Testis (tissue), 2 donors: ENCODE measurements at regions not wholly inside any gene's neighbourhood (a gene's known extent, or its start where the extent isn't known, plus 50 kb on each side); places are given as distances from the start of the nearest gene placed in this dataset.

Source experiments
- POLR2A ChIP-seq: fragments of 450-650 bp; IDR thresholded peaks from one replicate; pipeline ENCODE4 v1.6.1; 2017; ENCODE audit warnings: antibody characterized with exemption, mild to moderate bottlenecking, moderate library complexity
- TF ChIP-seq, protein P1 (sequence below), 3 experiments: fragments of 450-650 bp in 2 of 3; fragments of 200-600 bp in 1 of 3; sonication (generic) in 1 of 3; IDR thresholded peaks; one replicate each; pipeline ENCODE4 v1.5.1; 2016 to 2019; ENCODE audit warnings: antibody characterized with exemption in 3 of 3, mild to moderate bottlenecking in 2 of 3, moderate library complexity in 1 of 3

DNA sequence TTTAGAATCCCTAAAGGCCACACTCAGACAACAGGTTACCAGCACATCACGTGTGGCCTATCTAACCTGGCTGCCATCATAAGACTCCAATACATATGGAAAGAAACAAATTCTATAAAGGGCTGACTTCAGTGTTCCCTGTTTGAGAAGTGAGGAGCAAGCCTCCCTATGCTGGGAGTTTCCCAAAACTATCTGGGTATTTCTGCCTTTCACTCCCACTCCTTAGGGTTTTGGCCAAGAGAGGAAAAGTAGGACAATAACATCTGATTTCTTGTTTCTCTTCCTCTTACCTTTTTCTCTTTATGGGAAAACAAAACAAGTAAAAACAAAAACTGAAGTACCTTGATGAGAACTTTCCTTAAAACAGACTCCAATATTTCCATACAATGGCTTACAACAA is 121.5 kb upstream of the COL8A1 start:
- TF ChIP-seq, protein P1, sequence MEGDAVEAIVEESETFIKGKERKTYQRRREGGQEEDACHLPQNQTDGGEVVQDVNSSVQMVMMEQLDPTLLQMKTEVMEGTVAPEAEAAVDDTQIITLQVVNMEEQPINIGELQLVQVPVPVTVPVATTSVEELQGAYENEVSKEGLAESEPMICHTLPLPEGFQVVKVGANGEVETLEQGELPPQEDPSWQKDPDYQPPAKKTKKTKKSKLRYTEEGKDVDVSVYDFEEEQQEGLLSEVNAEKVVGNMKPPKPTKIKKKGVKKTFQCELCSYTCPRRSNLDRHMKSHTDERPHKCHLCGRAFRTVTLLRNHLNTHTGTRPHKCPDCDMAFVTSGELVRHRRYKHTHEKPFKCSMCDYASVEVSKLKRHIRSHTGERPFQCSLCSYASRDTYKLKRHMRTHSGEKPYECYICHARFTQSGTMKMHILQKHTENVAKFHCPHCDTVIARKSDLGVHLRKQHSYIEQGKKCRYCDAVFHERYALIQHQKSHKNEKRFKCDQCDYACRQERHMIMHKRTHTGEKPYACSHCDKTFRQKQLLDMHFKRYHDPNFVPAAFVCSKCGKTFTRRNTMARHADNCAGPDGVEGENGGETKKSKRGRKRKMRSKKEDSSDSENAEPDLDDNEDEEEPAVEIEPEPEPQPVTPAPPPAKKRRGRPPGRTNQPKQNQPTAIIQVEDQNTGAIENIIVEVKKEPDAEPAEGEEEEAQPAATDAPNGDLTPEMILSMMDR (IDR thresholded peaks at IDR 0.05): no peak
- no peak for TF ChIP-seq POLR2A
